Coronary artery (tissue), 2 donors: ENCODE measurements at regions not wholly inside any gene's neighbourhood (a gene's known extent, or its start where the extent isn't known, plus 50 kb on each side); places are given as distances from the start of the nearest gene placed in this dataset.

Experiments
- DNase-seq: peaks from one replicate; pipeline ENCODE4 v3.0.0-alpha.2; 2017; ENCODE audit warnings: low spot score
- H3K27ac ChIP-seq, 2 donors: fragments of 200-600 bp; sonication (generic); one replicate each; pipeline ENCODE4 v1.5.1; 2016 to 2019
- H3K4me3 ChIP-seq: fragments of 200-600 bp; sonication (generic); 2 replicates; pipeline ENCODE4 v1.5.1; 2016; ENCODE audit warnings: mild to moderate bottlenecking, moderate library complexity
- TF ChIP-seq, protein P1 (sequence below): fragments of 200-600 bp; sonication (generic); IDR thresholded peaks from one replicate; pipeline ENCODE4 v1.5.1; 2019; ENCODE audit warnings: antibody characterized with exemption

DNA sequence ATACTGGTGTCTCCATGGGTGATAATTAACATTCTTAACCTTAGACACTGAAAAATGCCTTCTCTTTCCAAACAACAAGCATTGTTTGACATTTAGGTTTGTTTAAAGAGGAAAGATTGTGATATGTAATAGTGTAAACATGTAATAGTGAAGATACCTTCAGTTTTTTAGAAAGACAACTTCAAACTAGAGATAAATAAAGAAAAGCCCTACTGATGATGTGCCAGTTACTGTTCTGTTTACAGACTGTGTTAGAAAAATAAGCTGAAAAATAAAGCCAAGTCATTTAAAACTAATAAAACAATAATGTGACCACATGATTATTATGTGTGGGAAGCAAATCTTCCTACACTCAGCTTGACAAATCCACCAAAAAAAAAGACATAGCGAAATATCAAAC lies 2035.3 kb upstream of the TENM3 start:
- TF ChIP-seq, protein P1, sequence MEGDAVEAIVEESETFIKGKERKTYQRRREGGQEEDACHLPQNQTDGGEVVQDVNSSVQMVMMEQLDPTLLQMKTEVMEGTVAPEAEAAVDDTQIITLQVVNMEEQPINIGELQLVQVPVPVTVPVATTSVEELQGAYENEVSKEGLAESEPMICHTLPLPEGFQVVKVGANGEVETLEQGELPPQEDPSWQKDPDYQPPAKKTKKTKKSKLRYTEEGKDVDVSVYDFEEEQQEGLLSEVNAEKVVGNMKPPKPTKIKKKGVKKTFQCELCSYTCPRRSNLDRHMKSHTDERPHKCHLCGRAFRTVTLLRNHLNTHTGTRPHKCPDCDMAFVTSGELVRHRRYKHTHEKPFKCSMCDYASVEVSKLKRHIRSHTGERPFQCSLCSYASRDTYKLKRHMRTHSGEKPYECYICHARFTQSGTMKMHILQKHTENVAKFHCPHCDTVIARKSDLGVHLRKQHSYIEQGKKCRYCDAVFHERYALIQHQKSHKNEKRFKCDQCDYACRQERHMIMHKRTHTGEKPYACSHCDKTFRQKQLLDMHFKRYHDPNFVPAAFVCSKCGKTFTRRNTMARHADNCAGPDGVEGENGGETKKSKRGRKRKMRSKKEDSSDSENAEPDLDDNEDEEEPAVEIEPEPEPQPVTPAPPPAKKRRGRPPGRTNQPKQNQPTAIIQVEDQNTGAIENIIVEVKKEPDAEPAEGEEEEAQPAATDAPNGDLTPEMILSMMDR: no peak
- DNase-seq: no peak
- Histone ChIP-seq H3K27ac (no peak overlapping the region), H3K4me3 (no peak overlapping the region)

- Histone ChIP-seq H3K4me3 (no peak overlapping the region), H3K27ac (no peak overlapping the region)
- no peak for DNase-seq
- TF ChIP-seq, protein P1: no peak
These were observed 2026.1 kb upstream of the TENM3 start for GRCh38 chr4:180217070-180217469.

DNA sequence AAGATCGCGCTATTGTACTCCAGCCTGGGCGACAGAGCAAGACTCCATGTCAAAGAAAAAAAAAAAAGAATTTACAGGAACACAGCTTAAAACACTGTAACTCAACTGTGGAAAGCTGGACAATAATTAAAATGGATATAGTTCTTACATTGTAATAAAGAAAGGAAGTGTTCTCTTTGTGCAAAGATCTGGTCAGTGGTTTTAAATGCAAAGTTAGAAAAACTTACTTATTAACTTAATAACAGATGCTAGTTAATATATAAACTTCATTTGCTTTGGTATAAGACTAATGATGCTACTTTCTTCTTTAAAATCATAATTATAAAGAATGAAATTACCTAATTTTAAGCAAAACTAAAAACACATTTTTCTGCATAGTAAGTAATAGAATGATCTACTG lies 2024.1 kb upstream of the TENM3 start:
- TF ChIP-seq, protein P1: no peak
- H3K4me3 ChIP-seq: no peak overlapping the region
- no peak overlapping the region for H3K27ac ChIP-seq
- DNase-seq: no peak

GRCh38 chr4:180225977-180226376 lies 2017.2 kb upstream of the TENM3 start:
- TF ChIP-seq, protein P1: no peak
- DNase-seq: no peak
- H3K4me3 ChIP-seq: no peak overlapping the region
- H3K27ac ChIP-seq: no peak overlapping the region

DNA sequence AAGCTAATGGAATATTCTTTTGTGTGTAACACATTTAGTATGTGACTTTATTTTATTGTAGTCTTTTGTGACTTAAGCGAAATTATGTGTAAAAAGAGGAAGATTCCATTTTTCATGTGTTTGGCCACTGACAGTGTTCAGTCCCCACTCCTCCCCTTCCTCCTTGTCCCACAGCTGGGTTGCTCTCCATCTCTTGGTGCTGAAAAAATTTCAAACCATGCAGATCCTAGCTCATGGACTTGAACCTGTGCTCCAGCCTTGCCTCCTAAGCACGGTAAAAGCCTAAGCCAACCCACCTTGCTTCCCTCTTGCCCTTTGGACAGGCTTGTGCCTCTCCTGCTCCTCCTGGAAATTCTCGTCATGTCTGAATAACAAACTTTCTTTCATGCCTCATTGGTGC lies 2008.5 kb upstream of the TENM3 start:
- TF ChIP-seq, protein P1: no peak
- DNase-seq: no peak
- Histone ChIP-seq H3K4me3 (no peak overlapping the region), H3K27ac (no peak overlapping the region)

GRCh38 chr4:180240670-180241069 lies 2002.5 kb upstream of the TENM3 start:
- Histone ChIP-seq H3K4me3 (no peak overlapping the region), H3K27ac (no peak overlapping the region)
- TF ChIP-seq, protein P1: no peak
- DNase-seq: no peak

DNA sequence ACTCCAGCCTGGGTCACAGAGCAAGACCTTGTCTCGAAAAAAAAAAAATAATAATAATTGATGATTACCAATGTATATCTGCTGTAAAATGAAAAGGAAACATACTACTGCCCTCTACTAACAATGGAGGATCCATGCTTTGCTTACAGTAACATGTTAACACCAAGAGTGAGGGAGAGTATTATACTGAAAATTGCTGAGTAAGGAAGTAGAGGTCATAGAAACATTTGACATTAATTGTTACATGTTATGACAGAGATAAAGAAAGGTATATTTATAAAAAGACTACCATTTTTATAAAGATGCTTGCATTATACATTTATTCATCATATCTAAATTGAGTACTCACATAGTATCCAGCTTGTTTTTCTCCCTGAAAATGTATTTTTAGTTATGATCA lies 1989.8 kb upstream of the TENM3 start:
- H3K4me3 ChIP-seq: no peak overlapping the region
- TF ChIP-seq, protein P1: no peak
- no peak overlapping the region for H3K27ac ChIP-seq
- DNase-seq: no peak
